Left ventricle myocardium inferior (tissue), 1 donor: ENCODE measurements at regions not wholly inside any gene's neighbourhood (a gene's known extent, or its start where the extent isn't known, plus 50 kb on each side); places are given as distances from the start of the nearest gene placed in this dataset.

Experiments used
- DNase-seq: peaks from one replicate; pipeline ENCODE4 v3.0.0-alpha.2; 2020
- H3K27ac ChIP-seq: fragments of 200-600 bp; replicated peaks from 2 replicates; pipeline ENCODE4 v1.8.0; 2021
- H3K27me3 ChIP-seq: fragments of 200-600 bp; 2 replicates; pipeline ENCODE4 v1.8.0; 2021; ENCODE audit warnings: low read depth
- H3K36me3 ChIP-seq: fragments of 200-600 bp; 2 replicates; pipeline ENCODE4 v1.8.0; 2021
- H3K4me1 ChIP-seq: fragments of 200-600 bp; 2 replicates; pipeline ENCODE4 v1.8.0; 2021
- H3K4me3 ChIP-seq: fragments of 200-600 bp; 2 replicates; pipeline ENCODE4 v1.8.0; 2021; ENCODE audit warnings: mild to moderate bottlenecking, moderate library complexity
- H3K9me3 ChIP-seq: fragments of 200-600 bp; replicated peaks from 2 replicates; pipeline ENCODE4 v1.8.0; 2021
- intact Hi-C: fragments of 100-400 bp; cut with micrococcal nuclease; formaldehyde crosslinking; loops from one replicate; pipeline ENCODE4 v1.11.0; 2022
- TF ChIP-seq, protein P1 (sequence below): fragments of 200-600 bp; IDR thresholded peaks from 2 replicates; pipeline ENCODE4 v1.8.0; 2021; ENCODE audit warnings: antibody characterized with exemption, mild to moderate bottlenecking, borderline replicate concordance
- donor health status: DM: no; HTN: yes; CAD: no; lungs with severe emphysema.

DNA sequence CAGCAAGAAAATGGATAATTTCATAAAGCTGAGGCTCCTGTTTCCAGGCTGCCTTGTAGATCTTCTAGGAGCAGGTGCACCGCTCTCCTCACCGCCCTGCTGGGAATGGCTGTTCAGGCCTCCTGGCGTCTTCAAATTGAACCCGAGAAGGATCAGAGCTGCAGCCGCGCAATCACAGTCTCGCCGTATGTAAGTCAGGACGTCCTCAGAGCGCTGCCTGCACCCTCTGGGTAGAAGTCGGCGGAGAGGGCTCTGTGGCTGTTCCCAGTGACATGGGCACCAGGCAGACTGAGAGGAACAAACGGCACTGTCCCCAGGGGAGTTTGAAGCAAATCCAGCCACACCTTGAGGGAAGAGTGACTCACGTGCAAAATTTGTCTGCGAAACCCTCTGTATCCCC is 476.9 kb downstream of the TCERG1L start:
- no peak overlapping the region for H3K4me3 ChIP-seq
- no peaks in the 10 kb centered on the region for H3K36me3 ChIP-seq
- H3K4me1 ChIP-seq: no peaks in the 10 kb centered on the region
- no peak overlapping the region for H3K27ac ChIP-seq
- no peak for DNase-seq
- H3K9me3 ChIP-seq: no peaks in the 10 kb centered on the region
- H3K27me3 ChIP-seq: peaks cover 36% of the 10 kb centered on the region
- intact Hi-C loops: no loop called here
- TF ChIP-seq, protein P1, sequence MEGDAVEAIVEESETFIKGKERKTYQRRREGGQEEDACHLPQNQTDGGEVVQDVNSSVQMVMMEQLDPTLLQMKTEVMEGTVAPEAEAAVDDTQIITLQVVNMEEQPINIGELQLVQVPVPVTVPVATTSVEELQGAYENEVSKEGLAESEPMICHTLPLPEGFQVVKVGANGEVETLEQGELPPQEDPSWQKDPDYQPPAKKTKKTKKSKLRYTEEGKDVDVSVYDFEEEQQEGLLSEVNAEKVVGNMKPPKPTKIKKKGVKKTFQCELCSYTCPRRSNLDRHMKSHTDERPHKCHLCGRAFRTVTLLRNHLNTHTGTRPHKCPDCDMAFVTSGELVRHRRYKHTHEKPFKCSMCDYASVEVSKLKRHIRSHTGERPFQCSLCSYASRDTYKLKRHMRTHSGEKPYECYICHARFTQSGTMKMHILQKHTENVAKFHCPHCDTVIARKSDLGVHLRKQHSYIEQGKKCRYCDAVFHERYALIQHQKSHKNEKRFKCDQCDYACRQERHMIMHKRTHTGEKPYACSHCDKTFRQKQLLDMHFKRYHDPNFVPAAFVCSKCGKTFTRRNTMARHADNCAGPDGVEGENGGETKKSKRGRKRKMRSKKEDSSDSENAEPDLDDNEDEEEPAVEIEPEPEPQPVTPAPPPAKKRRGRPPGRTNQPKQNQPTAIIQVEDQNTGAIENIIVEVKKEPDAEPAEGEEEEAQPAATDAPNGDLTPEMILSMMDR: no peak

DNA sequence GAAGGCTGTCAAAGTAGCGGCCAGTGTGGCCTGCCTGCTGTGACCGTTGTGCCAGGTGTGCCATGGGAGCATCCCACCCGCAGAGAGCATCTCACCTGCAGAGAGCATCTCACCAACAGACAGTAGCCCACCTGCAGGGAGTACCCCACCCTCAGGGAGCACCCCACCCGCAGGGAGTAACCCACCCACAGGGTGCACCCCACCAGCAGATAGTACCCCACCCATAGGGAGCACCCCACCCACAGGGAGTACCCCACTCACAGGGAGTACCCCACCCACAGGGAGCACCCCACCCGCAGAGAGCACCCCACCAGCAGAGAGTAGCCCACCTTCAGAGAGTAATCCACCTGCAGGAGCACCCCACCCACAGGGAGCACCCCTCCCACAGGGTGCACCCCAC is 476.5 kb downstream of the TCERG1L start:
- Histone ChIP-seq H3K36me3 (no peaks in the 10 kb centered on the region), H3K27me3 (peaks cover 41% of the 10 kb centered on the region), H3K9me3 (no peaks in the 10 kb centered on the region), H3K4me3 (no peak overlapping the region), H3K27ac (no peak overlapping the region), H3K4me1 (no peaks in the 10 kb centered on the region)
- DNase-seq: no peak
- TF ChIP-seq, protein P1: no peak
- intact Hi-C loops: no loop called here

DNA sequence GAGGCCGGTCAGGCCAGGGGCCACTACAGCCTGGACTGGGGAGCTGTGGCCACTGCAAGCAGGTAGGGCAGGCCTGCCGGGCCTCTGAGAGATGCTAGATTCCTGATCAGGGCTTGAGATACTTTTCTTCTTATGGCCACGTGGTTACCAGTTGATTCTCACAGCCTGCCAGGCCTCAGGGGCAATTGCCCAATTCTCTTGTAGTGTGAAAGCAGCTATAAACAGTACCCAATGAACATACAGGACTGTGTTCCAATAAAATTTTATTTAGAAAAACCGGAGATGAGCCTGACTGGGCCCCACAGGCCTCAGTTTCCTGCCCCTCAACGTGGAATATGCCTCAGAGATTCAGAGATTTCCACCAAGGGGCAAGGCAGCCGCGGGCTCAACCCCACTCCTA is 475.2 kb downstream of the TCERG1L start:
- H3K4me3 ChIP-seq: no peak overlapping the region
- peaks cover 42% of the 10 kb centered on the region for H3K27me3 ChIP-seq
- TF ChIP-seq, protein P1: no peak
- H3K36me3 ChIP-seq: no peaks in the 10 kb centered on the region
- intact Hi-C loops: no loop called here
- DNase-seq: no peak
- no peaks in the 10 kb centered on the region for H3K4me1 ChIP-seq
- no peak overlapping the region for H3K27ac ChIP-seq
- H3K9me3 ChIP-seq: no peaks in the 10 kb centered on the region

DNA sequence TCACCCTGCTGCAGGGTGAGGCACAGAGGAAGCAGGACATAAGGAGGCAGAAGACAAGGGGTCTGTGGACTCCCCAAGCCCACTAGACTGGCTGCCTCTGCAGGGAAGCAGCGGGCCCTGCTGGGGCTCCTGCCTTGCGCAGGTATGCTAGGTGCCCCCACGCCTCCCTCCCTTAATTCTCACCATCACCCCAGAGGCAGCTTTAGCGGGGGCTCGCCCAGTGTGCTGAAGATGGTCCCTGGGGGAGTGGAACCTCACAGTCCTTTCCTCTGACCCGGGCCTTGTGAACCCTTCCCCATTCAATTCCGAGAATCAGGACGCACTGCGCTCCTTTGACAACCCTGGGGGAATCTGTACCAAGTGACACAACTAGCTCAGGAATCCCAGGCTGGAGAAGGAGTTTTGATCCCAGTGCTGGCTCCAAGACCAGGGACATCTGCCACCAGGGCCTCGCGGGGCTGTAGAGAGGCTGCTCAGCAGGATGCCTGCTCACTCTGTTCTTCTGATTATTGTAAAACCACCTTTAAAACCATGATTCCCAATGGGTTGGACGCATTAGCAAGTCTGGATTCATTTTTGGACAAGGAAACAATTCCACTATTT is 468.4 kb downstream of the TCERG1L start:
- intact Hi-C loops: no loop called here
- Histone ChIP-seq H3K4me1 (no peaks in the 10 kb centered on the region), H3K27me3 (peaks cover 36% of the 10 kb centered on the region)

DNA sequence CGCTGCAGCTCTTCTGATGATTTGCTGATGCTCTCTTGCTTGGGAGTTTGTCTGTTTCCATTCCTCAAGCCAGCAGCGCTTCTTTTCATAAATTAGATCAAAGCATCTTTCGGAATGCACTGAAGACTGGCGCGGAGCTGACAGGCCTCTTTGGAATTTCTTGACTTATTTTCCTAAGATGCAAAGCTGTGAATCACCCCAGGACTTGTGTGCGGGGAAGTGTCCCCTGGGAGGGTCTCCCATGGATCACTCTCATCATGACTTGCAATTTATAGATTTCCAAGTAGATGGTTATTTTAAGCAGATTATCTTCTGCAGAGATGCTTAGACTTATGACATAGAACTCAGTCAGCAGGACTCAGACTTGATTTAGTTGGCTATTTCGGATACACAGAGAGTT is 467.2 kb downstream of the TCERG1L start:
- Histone ChIP-seq H3K27ac (no peak overlapping the region), H3K4me3 (no peak overlapping the region), H3K27me3 (peaks cover 24% of the 10 kb centered on the region), H3K4me1 (no peaks in the 10 kb centered on the region), H3K36me3 (no peaks in the 10 kb centered on the region), H3K9me3 (peaks cover 5% of the 10 kb centered on the region)
- TF ChIP-seq, protein P1: no peak
- no peak for DNase-seq
- intact Hi-C loops: no loop called here

More for the DNA sequence above, 468.4 kb downstream of the TCERG1L start:
- no peak for DNase-seq
- H3K4me3 ChIP-seq: no peak overlapping the region
- no peak overlapping the region for H3K27ac ChIP-seq
- H3K9me3 ChIP-seq: no peaks in the 10 kb centered on the region
- no peaks in the 10 kb centered on the region for H3K36me3 ChIP-seq
- TF ChIP-seq, protein P1: no peak

DNA sequence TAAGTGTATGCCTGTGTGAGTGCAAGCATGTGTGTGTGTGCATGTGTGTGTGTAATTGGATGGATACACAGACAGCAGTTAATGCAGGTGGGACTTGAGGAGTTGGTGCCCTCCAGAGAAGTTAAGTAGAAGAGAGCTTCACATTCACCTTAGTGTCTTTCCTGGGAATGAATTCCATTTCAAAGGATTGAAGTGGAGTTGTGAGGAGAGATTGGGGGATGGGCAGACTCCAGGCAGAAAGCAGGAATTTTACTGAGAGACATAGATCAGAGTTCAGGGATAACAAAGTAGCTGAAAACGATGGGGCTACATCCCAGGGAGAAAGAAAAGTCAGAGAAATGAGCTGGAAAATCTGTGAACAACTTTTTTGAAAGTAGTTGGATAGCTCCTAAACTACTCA is 464.4 kb downstream of the TCERG1L start:
- intact Hi-C loops: no loop called here
- peaks cover 16% of the 10 kb centered on the region for H3K27me3 ChIP-seq
- H3K4me1 ChIP-seq: no peaks in the 10 kb centered on the region
- no peak overlapping the region for H3K27ac ChIP-seq
- H3K9me3 ChIP-seq: peaks cover 15% of the 10 kb centered on the region
- H3K36me3 ChIP-seq: no peaks in the 10 kb centered on the region
- H3K4me3 ChIP-seq: no peak overlapping the region
- TF ChIP-seq, protein P1: no peak
- DNase-seq: no peak
